HG03103 (cell line): ENCODE measurements at regions not wholly inside any gene's neighbourhood (a gene's known extent, or its start where the extent isn't known, plus 50 kb on each side); places are given as distances from the start of the nearest gene placed in this dataset.
"Not testable (repeated sequence)": the region's sequence is repeated elsewhere in the genome, so short reads cannot be mapped to it uniquely, and the experiment has no call there.

Experiments used
- ATAC-seq: cut with Tn5 transposase; IDR thresholded peaks from one replicate; pipeline ENCODE4 v1.9.1; 2021; ENCODE audit warnings: low read depth; ENCODE audit not compliant: unreplicated experiment

- ATAC-seq: no peak
Measured at GRCh38 chr12:84165998-84166571, 746.5 kb downstream of the SLC6A15 start.

DNA sequence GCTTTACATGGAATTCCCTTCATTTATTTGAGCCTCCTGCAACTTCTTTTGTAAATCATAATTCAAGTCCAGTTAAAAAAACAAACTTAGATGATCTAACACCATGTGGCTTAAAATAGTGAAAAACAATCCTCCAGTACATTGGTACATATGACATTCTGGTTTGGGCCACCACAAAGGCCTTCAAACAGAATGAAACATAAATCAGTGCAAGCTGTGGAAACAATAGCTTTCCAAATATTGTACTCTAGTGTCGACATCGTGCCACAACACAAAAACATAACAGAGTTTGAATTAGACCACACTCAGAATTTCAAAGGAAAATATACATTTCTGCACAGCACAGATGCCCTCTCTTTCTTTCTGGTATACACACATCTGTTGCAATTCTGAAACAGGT lies 751.3 kb downstream of the SLC6A15 start:
- no peak for ATAC-seq

- no peak for ATAC-seq
Measured at GRCh38 chr12:84159260-84159659, 753.3 kb downstream of the SLC6A15 start.

DNA sequence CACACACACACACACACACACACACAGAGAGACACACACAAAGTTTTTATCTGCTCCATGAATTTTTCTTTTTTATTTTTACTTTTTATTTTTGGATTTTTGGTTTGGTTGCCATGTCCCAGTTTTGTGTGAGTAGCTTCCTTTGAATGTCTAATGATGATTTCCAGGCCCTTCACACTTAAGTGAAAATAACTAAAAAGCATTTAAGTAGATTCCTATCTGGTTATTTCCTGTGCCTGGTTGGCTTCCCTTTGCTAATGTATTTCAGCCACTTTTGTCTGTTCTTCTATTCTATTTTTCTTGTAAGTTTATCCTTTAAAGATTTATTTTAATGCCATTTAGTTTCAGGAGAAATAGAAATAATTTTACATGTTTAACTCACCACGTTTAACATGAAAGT lies 755.4 kb downstream of the SLC6A15 start:
- ATAC-seq: no peak

DNA sequence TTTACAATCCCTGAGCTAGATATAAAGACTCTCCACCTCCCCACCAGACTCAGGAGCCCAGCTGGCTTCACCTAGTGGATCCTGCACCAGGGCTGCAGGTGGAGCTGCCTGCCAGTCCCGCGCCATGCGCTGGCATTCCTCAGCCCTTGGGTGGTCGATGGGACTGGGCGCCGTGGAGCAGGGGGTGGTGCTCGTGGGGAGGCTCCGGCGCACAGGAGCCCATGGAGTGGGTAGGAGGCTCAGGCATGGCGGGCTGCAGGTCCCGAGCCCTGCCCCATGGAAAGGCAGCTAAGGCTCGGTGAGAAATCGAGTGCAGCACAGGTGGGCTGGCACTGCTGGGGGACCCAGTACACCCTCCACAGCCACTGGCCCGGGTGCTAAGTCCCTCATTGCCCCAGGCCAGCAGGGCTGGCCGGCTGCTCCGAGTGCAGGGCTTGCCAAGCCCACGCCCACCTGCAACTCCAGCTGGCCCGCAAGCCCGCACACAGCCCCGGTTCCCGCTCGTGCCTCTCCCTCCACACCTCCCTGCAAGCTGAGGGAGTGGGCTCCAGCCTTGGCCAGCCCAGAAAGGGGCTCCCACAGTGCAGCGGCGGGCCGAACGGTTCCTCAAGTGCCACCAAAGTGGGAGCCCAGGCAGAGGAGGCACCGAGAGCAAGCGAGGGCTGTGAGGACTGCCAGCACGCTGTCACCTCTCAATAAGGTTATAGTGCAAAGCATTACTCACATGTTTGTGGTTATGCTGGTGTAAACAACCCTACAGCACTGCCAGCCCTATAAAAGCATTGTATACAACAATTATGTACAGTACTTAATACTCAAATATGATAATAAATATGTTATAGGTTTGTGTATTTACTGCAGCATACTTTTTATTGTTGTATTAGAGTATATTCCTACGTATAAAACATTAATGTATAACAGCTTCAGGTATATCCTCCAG lies 757.3 kb downstream of the SLC6A15 start:
- not testable (repeated sequence) for ATAC-seq

- not testable (repeated sequence) for ATAC-seq
Measured at GRCh38 chr12:84154439-84154990, 758.1 kb downstream of the SLC6A15 start.

- ATAC-seq: no peak
Measured at GRCh38 chr12:84150201-84150600, 762.4 kb downstream of the SLC6A15 start.

DNA sequence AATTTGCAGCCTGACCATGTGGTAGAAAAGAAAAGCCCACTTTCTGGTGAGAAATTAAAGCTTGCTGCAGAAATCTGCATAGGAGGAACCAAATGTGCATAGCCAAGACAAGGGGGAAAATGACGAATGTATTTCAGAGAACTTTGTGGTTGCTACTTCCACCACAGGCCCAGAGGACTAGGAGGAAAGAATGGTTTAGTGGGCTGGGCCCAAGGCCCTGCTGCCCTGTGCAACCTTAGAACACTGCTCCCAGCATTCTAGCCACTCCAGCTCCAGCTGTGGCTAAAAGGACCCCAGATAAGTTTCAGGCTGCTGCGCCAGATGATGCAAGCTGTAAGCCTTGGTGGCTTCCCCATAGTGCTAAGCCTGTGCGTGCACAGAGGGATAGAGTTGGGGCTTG lies 764.3 kb downstream of the SLC6A15 start:
- no peak for ATAC-seq

- ATAC-seq: no peak
Measured at GRCh38 chr12:84136862-84137367, 775.7 kb downstream of the SLC6A15 start.

DNA sequence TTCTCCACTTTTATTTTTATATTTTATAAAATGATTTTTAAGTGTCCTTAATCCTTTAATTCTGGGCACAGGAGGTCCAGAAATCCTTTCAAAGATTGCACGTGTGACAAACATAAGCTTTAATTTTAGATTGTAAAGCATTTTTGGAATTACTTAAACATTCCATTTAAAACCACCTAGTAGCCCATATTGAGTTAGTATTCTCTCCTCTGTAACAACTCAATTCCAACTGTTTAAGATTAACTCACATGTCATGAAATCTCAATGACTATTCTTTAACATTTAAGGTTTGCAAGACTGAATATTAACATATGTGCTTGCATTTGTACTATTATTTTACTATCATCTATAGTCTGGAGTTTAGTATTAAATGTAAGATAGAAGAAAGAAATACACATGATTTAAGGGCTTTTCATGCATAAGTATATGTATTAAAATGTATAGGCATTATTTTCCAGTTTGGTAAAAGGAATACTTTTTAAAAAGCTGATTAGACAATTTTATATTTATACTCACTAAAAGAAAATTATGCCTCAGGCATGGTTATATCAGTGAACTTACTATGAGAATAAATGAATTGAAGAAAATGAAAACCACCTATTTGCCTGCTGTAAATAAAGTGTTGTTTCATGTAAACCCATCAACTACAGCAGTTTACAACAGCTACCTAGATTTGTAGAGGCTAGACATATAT lies 776.9 kb downstream of the SLC6A15 start:
- no peak for ATAC-seq

GRCh38 chr12:84134797-84135366 lies 777.7 kb downstream of the SLC6A15 start:
- ATAC-seq: no peak

DNA sequence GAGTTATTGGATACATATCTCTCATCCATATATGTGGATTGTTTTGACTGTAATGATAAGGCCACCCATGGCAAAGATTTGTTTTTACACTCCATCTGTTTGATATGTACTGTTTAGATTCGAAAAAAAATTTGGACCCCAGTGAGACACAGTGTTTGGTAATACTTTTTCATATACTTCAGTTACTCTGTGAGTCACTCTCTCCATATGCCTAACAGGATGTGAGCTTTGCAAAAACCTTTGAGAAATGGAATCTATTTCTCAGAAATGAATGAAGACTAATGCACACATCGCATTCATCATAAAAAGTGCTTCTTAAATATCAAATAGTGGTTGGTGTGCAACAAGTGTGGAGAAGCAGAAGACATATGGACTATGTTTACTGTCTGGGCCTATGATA lies 781.5 kb downstream of the SLC6A15 start:
- no peak for ATAC-seq

- ATAC-seq: no peak
Measured at GRCh38 chr12:84128117-84128991, 784.2 kb downstream of the SLC6A15 start.

GRCh38 chr12:84124211-84124610 lies 788.4 kb downstream of the SLC6A15 start:
- no peak for ATAC-seq

DNA sequence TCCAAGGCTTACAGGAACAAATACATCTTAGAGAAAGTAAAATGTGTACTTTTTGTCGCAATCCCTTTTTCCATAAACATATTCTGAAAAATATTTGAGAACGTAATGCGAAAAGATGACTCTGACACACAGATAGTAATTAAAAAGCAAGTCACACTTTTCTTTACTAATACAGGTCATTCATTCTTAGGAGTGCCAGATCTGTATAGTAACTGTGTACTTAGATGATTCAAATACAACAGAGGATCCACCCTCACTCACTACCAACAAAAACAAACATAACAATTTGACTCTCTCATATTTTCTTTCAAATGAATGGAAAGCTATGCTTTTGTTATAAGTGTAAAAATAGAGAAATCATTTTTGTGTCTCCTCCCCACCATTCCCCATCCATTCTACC lies 795.4 kb downstream of the SLC6A15 start:
- no peak for ATAC-seq

DNA sequence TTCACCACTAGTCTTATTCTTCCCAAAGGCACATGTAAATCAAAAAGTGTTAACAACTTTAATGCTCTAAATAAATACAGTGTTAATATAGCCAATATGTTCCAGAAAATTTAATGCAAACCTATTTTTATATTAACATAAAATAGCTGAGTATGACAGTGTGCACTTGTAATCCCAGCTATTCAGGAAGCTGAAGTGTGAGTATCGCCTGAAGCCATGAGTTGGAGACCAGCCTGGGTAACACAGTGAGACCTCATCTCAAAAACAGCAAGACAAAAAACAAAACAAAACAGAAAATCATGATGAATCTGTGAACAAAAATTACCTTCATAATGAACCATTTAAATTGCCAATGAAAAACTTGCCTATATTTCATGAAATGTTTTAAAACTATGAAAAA lies 798.9 kb downstream of the SLC6A15 start:
- no peak for ATAC-seq

- ATAC-seq: not testable (repeated sequence)
Measured at GRCh38 chr12:84103886-84104285, 808.7 kb downstream of the SLC6A15 start.

- not testable (repeated sequence) for ATAC-seq
Measured at GRCh38 chr12:84101963-84102362, 810.6 kb downstream of the SLC6A15 start.

DNA sequence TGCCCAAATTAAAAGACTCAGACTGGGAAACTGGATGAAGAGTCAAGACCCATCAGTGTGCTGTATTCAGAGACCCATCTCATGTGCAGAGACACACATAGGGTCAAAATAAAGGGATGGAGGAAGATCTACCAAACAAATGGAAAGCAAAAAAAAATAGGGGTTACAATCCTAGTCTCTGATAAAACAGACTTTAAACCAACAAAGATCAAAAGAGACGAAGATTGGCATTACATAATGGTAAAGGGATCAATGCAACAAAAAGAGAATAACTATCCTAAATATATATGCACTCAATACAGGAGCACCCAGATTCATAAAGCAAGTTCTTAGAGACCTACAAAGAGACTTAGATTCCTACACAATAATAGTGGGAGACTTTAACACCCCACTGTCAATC lies 813.0 kb downstream of the SLC6A15 start:
- ATAC-seq: not testable (repeated sequence)

DNA sequence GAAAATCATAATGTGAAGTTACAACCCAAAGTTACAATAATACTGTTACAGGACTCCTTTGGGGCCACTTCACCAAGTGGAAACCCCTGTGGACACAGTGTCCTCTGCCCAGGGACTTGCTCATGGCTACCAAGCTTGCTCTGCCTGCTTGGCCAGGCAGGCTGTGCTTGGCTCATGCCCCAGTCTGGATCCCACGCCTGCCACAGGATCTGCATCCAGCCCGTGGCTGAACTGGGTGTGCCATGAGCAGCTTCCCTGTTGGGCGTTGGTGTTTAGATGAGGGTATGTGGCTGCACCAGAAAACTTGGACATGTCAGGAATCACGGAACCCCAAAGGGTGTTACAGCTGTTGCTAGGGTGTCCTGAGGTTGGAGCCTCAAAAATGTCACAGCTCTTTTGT lies 820.9 kb downstream of the SLC6A15 start:
- no peak for ATAC-seq
